ENCODE measurements at regions not wholly inside any gene's neighbourhood (a gene's known extent, or its start where the extent isn't known, plus 50 kb on each side); places are given as distances from the start of the nearest gene placed in this dataset.

GRCh38 chr2:167607211-167607610 is 640.2 kb downstream of the STK39 start:
- Histone ChIP-seq H3K4me2 (replicated peaks; ENCODE audit: low read depth, low read length, poor library complexity, severe bottlenecking) (no peak overlapping the region), H3K79me2 (ENCODE audit: control insufficient read depth, insufficient read depth, low read length) (no peaks in the 10 kb centered on the region), H3K4me1 (ENCODE audit: control insufficient read depth in 2 of 2, insufficient read depth in 2 of 2, low read length in 2 of 2) (no peaks in the 10 kb centered on the region), H3K9me3 (ENCODE audit: control extremely low read depth in 1 of 3, control insufficient read depth in 2 of 3, insufficient read depth in 1 of 3, low read length in 2 of 3) (no peaks in the 10 kb centered on the region), H3K4me3 (ENCODE audit: control extremely low read depth in 1 of 5, extremely low read depth in 1 of 5, insufficient read depth in 1 of 5, low read depth in 2 of 5, low read length in 4 of 5) (no peak overlapping the region), H4K20me1 (ENCODE audit: control insufficient read depth, insufficient read depth, low read length, poor library complexity, severe bottlenecking) (no peaks in the 10 kb centered on the region), H3K9ac (ENCODE audit: low read length) (no peak overlapping the region), H3K27me3 (replicated peaks in 1 of 4; ENCODE audit: control extremely low read depth in 1 of 4, control insufficient read depth in 3 of 4, insufficient read depth in 4 of 4, low read length in 3 of 4) (no peaks in the 10 kb centered on the region), H2AFZ (ENCODE audit: insufficient read depth, low read depth, low read length, poor library complexity, severe bottlenecking) (no peak overlapping the region), H3K27ac (ENCODE audit: low read length in 2 of 2) (no peak overlapping the region), H3K36me3 (replicated peaks in 1 of 2; ENCODE audit: control extremely low read depth in 1 of 2, control insufficient read depth in 1 of 2, extremely low read depth in 1 of 2, insufficient read depth in 2 of 2, low read length in 1 of 2) (no peaks in the 10 kb centered on the region)
- intact Hi-C loops (cut with micrococcal nuclease): no loop called here
- H3K27me3 Mint-ChIP-seq: no peaks in the 10 kb centered on the region
- H3K4me1 Mint-ChIP-seq: no peaks in the 10 kb centered on the region
- ATAC-seq (ENCODE audit: low read depth) (no peak), DNase-seq (no peak)
- H3K27ac Mint-ChIP-seq: no peak overlapping the region
- H3K9me3 Mint-ChIP-seq (ENCODE audit: insufficient read depth): no peaks in the 10 kb centered on the region
- H3K4me3 Mint-ChIP-seq: no peak overlapping the region
- TF ChIP-seq CTCF (IDR thresholded peaks at IDR 0.05) (no peak), EZH2 (IDR thresholded peaks at IDR 0.05; ENCODE audit: borderline replicate concordance, insufficient read depth, low read depth, low read length, poor library complexity, severe bottlenecking) (no peak)
- WGBS (ENCODE audit: insufficient coverage): no CpG with 5 or more reads among the region's 8 CpGs
- ChIA-PET CTCF (no interaction called here), POLR2A (no interaction called here)

- CTCF ChIA-PET: no interaction called here
- no peaks in the 10 kb centered on the region for H3K36me3 ChIP-seq (replicated peaks in 1 of 2; ENCODE audit: control extremely low read depth in 1 of 2, control insufficient read depth in 1 of 2, extremely low read depth in 1 of 2, insufficient read depth in 2 of 2, low read length in 1 of 2)
Measured at GRCh38 chr2:167602122-167602521, 645.3 kb downstream of the STK39 start.

More at GRCh38 chr2:167602122-167602521, 645.3 kb downstream of the STK39 start:
- DNase-seq (no peak), ATAC-seq (ENCODE audit: low read depth) (no peak)
- Histone ChIP-seq H3K4me1 (ENCODE audit: control insufficient read depth in 2 of 2, insufficient read depth in 2 of 2, low read length in 2 of 2) (no peaks in the 10 kb centered on the region), H3K27ac (ENCODE audit: low read length in 2 of 2) (no peak overlapping the region), H2AFZ (ENCODE audit: insufficient read depth, low read depth, low read length, poor library complexity, severe bottlenecking) (no peak overlapping the region), H3K27me3 (replicated peaks in 1 of 4; ENCODE audit: control extremely low read depth in 1 of 4, control insufficient read depth in 3 of 4, insufficient read depth in 4 of 4, low read length in 3 of 4) (no peaks in the 10 kb centered on the region), H3K9me3 (ENCODE audit: control extremely low read depth in 1 of 3, control insufficient read depth in 2 of 3, insufficient read depth in 1 of 3, low read length in 2 of 3) (no peaks in the 10 kb centered on the region), H4K20me1 (ENCODE audit: control insufficient read depth, insufficient read depth, low read length, poor library complexity, severe bottlenecking) (no peaks in the 10 kb centered on the region), H3K9ac (ENCODE audit: low read length) (no peak overlapping the region), H3K4me3 (ENCODE audit: control extremely low read depth in 1 of 5, extremely low read depth in 1 of 5, insufficient read depth in 1 of 5, low read depth in 2 of 5, low read length in 4 of 5) (no peak overlapping the region), H3K4me2 (replicated peaks; ENCODE audit: low read depth, low read length, poor library complexity, severe bottlenecking) (no peak overlapping the region), H3K79me2 (ENCODE audit: control insufficient read depth, insufficient read depth, low read length) (no peaks in the 10 kb centered on the region)
- no peaks in the 10 kb centered on the region for H3K27me3 Mint-ChIP-seq
- no peak overlapping the region for H3K27ac Mint-ChIP-seq
- WGBS (ENCODE audit: insufficient coverage): 56% methylated on average over 1 of the region's 1 CpG
- POLR2A ChIA-PET: no interaction called here
- no peaks in the 10 kb centered on the region for H3K4me1 Mint-ChIP-seq
- intact Hi-C loops (cut with micrococcal nuclease): no loop called here
- no peaks in the 10 kb centered on the region for H3K9me3 Mint-ChIP-seq (ENCODE audit: insufficient read depth)
- no peak for TF ChIP-seq CTCF (IDR thresholded peaks at IDR 0.05)
- no peak for TF ChIP-seq EZH2 (IDR thresholded peaks at IDR 0.05; ENCODE audit: borderline replicate concordance, insufficient read depth, low read depth, low read length, poor library complexity, severe bottlenecking)
- H3K4me3 Mint-ChIP-seq: no peak overlapping the region
